Activated CD4-positive, alpha-beta T cell treated with anti-CD3 and anti-CD28 coated beads, Interleukin-2, amount 10 ng/mL, durations not matched to agents 24 days and 14 days (primary cell): ENCODE measurements at regions not wholly inside any gene's neighbourhood (a gene's known extent, or its start where the extent isn't known, plus 50 kb on each side); places are given as distances from the start of the nearest gene placed in this dataset.
"Not testable (repeated sequence)": the region's sequence is repeated elsewhere in the genome, so short reads cannot be mapped to it uniquely, and the experiment has no call there.

ENCODE experiments used
- DNase-seq: peaks from one replicate; pipeline ENCODE4 v3.0.0; 2022
- H3K27ac Mint-ChIP-seq: one replicate; pipeline ENCODE4 v1.8.0; 2022; ENCODE audit warnings: mild to moderate bottlenecking, mixed read lengths
- H3K27me3 Mint-ChIP-seq: one replicate; pipeline ENCODE4 v1.8.0; 2022; ENCODE audit warnings: mixed read lengths
- H3K36me3 Mint-ChIP-seq: one replicate; pipeline ENCODE4 v1.8.0; 2022; ENCODE audit warnings: low read depth, mild to moderate bottlenecking, mixed read lengths
- H3K4me1 Mint-ChIP-seq: one replicate; pipeline ENCODE4 v1.8.0; 2021; ENCODE audit warnings: mixed read lengths
- H3K4me3 Mint-ChIP-seq: one replicate; pipeline ENCODE4 v1.8.0; 2022; ENCODE audit warnings: mild to moderate bottlenecking, moderate library complexity, mixed read lengths
- H3K9me3 Mint-ChIP-seq: one replicate; pipeline ENCODE4 v1.8.0; 2021; ENCODE audit warnings: mixed read lengths
- intact Hi-C: fragments of 100-400 bp; cut with micrococcal nuclease; formaldehyde crosslinking; loops from one replicate; pipeline ENCODE4 v1.15.1; 2023

GRCh38 chr14:45868863-45869262 is 615.9 kb upstream of the MIS18BP1 start:
- intact Hi-C loops: no loop called here
- Mint-ChIP-seq H3K36me3 (no peaks in the 10 kb centered on the region), H3K27ac (no peak overlapping the region), H3K27me3 (no peaks in the 10 kb centered on the region), H3K4me3 (no peak overlapping the region), H3K9me3 (peaks cover 12% of the 10 kb centered on the region), H3K4me1 (no peaks in the 10 kb centered on the region)
- no peak for DNase-seq

- no peak for DNase-seq
- H3K36me3 Mint-ChIP-seq: no peaks in the 10 kb centered on the region
- H3K27ac Mint-ChIP-seq: no peak overlapping the region
- intact Hi-C loops: no loop called here
- peaks cover 12% of the 10 kb centered on the region for H3K9me3 Mint-ChIP-seq
- H3K4me1 Mint-ChIP-seq: no peaks in the 10 kb centered on the region
- H3K27me3 Mint-ChIP-seq: no peaks in the 10 kb centered on the region
- H3K4me3 Mint-ChIP-seq: no peak overlapping the region
These were observed 615.4 kb upstream of the MIS18BP1 start for GRCh38 chr14:45868377-45868776.

DNA sequence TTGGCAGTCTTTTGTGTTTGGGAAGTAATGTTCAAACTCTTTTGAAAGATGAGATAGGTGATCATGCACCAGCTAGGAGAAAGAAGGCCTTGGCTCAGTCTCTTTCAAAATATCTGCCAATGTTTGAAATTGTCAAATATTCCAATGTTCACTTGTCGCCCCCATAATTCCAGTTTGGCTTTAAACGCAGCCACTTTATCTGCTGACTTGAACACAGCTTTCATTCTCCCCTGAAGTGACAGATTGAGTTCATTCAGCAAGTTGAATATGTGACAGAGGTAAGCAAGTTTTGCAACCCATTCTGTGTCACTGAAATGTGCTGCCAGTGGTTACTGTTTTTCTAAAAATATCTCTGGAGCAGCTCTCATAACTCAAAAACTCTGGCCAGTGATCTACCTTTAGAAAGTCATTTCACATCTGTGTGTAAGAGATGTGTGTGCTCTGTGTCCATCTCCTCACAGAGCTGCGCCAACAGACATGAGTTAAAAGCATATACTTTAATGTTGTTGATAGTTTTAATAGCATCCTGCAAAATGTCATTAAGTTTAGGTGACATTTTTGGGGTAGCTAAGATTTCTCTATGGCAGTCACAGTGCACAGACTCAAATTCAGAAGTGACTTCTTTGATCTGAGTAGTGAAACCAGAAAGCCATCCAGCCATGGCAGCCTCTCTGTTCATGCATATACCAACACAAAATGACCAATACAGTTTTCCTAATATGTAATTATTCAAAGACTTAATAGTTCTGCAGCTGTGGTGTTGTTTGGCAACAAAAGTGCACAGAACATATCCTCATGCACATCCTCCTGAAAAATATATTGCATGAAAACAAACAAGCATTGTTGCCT is 614.3 kb upstream of the MIS18BP1 start:
- H3K36me3 Mint-ChIP-seq: no peaks in the 10 kb centered on the region
- H3K27ac Mint-ChIP-seq: no peak overlapping the region
- no peak overlapping the region for H3K4me3 Mint-ChIP-seq
- DNase-seq: no peak
- peaks cover 12% of the 10 kb centered on the region for H3K9me3 Mint-ChIP-seq
- intact Hi-C loops: no loop called here
- H3K4me1 Mint-ChIP-seq: no peaks in the 10 kb centered on the region
- H3K27me3 Mint-ChIP-seq: no peaks in the 10 kb centered on the region

- intact Hi-C loops: no loop called here
- H3K27ac Mint-ChIP-seq: no peak overlapping the region
- H3K27me3 Mint-ChIP-seq: no peaks in the 10 kb centered on the region
- DNase-seq: no peak
- peaks cover 4% of the 10 kb centered on the region for H3K9me3 Mint-ChIP-seq
- no peaks in the 10 kb centered on the region for H3K36me3 Mint-ChIP-seq
- no peaks in the 10 kb centered on the region for H3K4me1 Mint-ChIP-seq
- no peak overlapping the region for H3K4me3 Mint-ChIP-seq
These were observed 585.6 kb upstream of the MIS18BP1 start for GRCh38 chr14:45838597-45838996.

- intact Hi-C loops: no loop called here
- Mint-ChIP-seq H3K27ac (no peak overlapping the region), H3K36me3 (no peaks in the 10 kb centered on the region), H3K27me3 (no peaks in the 10 kb centered on the region), H3K4me3 (no peak overlapping the region), H3K4me1 (no peaks in the 10 kb centered on the region), H3K9me3 (peaks cover 9% of the 10 kb centered on the region)
- DNase-seq: no peak
These were observed 566.1 kb upstream of the MIS18BP1 start for GRCh38 chr14:45819107-45819506.

GRCh38 chr14:45811155-45811554 is 558.2 kb upstream of the MIS18BP1 start:
- H3K9me3 Mint-ChIP-seq: no peaks in the 10 kb centered on the region
- intact Hi-C loops: no loop called here
- no peaks in the 10 kb centered on the region for H3K4me1 Mint-ChIP-seq
- no peak overlapping the region for H3K27ac Mint-ChIP-seq
- DNase-seq: no peak
- H3K36me3 Mint-ChIP-seq: no peaks in the 10 kb centered on the region
- no peaks in the 10 kb centered on the region for H3K27me3 Mint-ChIP-seq
- H3K4me3 Mint-ChIP-seq: no peak overlapping the region

DNA sequence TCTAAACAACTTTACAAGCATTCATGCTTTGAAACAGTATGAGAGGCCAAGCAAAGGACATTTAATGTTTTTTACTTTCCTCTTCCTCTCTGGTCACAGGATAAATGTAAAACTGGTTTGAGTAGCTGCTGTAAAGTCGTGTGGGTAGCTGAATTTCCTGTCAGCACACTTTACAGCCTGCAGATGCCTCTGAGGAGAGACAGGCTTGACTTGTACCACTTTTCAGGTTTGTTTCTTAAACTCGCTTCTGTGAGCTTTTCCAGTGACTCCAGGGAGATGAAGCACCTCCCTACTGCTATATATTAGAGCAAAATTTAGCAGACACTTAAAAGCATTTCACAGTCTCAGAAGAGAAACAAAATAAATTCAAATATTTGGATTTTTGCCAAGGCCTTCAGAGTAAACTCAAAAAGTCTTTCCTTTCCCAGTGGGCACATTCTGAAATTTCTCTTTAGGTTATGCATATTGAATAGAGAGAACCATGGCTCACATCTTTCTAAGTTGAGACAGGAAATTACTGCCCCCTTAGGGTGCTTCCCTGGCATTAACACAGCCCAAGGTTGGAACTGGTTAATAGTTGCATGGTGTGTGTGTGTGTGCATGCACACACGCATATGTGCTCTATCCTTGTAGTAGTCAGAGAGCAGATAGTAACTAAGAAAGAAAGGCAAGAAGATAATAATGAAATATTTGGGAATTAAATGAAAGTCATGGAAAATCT is 557.3 kb upstream of the MIS18BP1 start:
- Mint-ChIP-seq H3K36me3 (no peaks in the 10 kb centered on the region), H3K27me3 (no peaks in the 10 kb centered on the region), H3K27ac (no peak overlapping the region), H3K4me1 (no peaks in the 10 kb centered on the region), H3K4me3 (no peak overlapping the region), H3K9me3 (no peaks in the 10 kb centered on the region)
- no peak for DNase-seq
- intact Hi-C loops: no loop called here

GRCh38 chr14:45807178-45807899 is 554.3 kb upstream of the MIS18BP1 start:
- Mint-ChIP-seq H3K4me1 (no peaks in the 10 kb centered on the region), H3K36me3 (no peaks in the 10 kb centered on the region), H3K27ac (no peak overlapping the region), H3K9me3 (no peaks in the 10 kb centered on the region), H3K27me3 (no peaks in the 10 kb centered on the region), H3K4me3 (no peak overlapping the region)
- intact Hi-C loops: no loop called here
- DNase-seq: no peak

DNA sequence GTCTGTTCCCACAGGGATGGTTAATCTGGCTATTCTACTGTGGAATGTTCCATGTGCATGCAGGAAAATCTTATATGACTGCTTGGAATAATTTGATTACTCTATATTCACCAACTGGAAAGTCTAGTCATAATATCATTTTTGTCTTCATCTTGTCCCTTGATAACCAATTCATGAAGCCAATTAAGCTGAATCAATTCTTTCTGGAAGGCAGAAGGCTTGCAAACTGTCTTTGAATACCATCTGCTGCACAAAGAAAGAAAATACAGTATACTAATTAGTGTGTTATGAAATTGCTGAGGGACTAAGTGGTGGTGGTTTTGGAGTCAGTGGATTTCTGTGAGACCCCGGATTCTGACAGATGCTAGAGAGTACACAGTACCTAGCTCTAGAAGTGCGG is 546.5 kb upstream of the MIS18BP1 start:
- Mint-ChIP-seq H3K36me3 (no peaks in the 10 kb centered on the region), H3K27ac (no peak overlapping the region), H3K4me3 (no peak overlapping the region), H3K27me3 (no peaks in the 10 kb centered on the region), H3K9me3 (peaks cover 8% of the 10 kb centered on the region), H3K4me1 (no peaks in the 10 kb centered on the region)
- intact Hi-C loops: no loop called here
- DNase-seq: no peak

DNA sequence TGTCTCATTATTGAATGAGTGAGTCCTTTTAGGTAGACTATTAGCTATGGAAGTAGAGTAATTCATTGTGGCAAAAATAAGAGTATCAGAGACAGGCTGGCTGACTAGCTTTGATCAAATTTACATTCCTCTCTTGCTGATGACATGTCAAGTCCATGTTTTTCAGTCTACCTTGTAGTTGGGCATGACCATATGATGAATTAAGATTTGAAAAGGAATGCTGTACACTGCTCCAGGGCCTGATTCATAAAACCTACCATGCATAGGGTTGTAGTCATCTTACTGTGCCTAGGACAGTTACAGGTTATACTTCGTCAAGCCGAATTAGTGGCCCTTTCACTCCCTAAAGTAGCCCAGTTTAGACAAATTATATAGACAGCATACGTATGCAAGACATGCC is 545.7 kb upstream of the MIS18BP1 start:
- Mint-ChIP-seq H3K36me3 (no peaks in the 10 kb centered on the region), H3K4me3 (no peak overlapping the region), H3K9me3 (peaks cover 8% of the 10 kb centered on the region), H3K27ac (no peak overlapping the region), H3K27me3 (no peaks in the 10 kb centered on the region), H3K4me1 (no peaks in the 10 kb centered on the region)
- intact Hi-C loops: no loop called here
- DNase-seq: no peak

DNA sequence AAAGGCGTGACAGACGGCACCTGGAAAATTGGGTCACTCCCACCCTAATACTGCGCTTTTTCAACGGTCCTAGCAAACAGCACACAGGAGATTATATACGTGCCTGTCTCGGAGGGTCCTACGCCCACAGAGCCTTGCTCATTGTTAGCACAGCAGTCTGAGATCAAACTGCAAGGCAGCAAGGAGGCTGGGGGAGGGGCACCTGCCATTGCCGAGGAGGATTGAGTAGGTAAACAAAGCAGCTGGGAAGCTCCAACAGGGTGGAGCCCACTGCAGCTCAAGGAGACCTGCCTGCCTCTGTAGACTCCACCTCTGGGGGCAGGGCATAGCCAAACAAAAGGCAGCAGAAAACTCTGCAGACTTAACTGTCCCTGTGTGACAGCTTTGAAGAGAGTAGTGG is 543.0 kb upstream of the MIS18BP1 start:
- H3K9me3 Mint-ChIP-seq, H3K27me3 Mint-ChIP-seq, DNase-seq, H3K27ac Mint-ChIP-seq, intact Hi-C loops, H3K36me3 Mint-ChIP-seq, H3K4me3 Mint-ChIP-seq, H3K4me1 Mint-ChIP-seq: not testable (repeated sequence)

- Mint-ChIP-seq H3K36me3 (no peaks in the 10 kb centered on the region), H3K27me3 (no peaks in the 10 kb centered on the region), H3K9me3 (peaks cover 5% of the 10 kb centered on the region), H3K27ac (no peak overlapping the region), H3K4me1 (no peaks in the 10 kb centered on the region), H3K4me3 (no peak overlapping the region)
- no peak for DNase-seq
- intact Hi-C loops: no loop called here
These were observed 540.1 kb upstream of the MIS18BP1 start for GRCh38 chr14:45793081-45793480.

DNA sequence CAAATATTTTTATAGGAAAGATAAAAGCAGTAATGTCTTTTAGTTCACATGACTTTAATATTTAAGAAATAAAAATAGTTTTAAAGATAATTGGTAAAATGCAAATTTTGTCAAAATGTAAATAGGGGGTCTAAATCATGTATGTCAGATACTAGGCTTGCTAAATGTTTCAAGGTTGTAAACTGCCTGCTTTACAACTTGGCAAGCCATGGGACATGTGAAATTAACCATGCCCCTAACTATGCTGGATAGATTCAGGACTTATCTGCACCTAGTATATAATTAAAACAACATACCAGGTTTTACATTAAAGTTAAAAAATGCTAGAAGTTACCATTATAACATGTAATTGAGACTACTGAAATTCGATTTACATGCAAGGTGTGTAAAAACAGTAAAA is 537.3 kb upstream of the MIS18BP1 start:
- no peaks in the 10 kb centered on the region for H3K4me1 Mint-ChIP-seq
- DNase-seq: no peak
- H3K27me3 Mint-ChIP-seq: no peaks in the 10 kb centered on the region
- H3K36me3 Mint-ChIP-seq: no peaks in the 10 kb centered on the region
- H3K27ac Mint-ChIP-seq: no peak overlapping the region
- intact Hi-C loops: no loop called here
- H3K9me3 Mint-ChIP-seq: no peaks in the 10 kb centered on the region
- H3K4me3 Mint-ChIP-seq: no peak overlapping the region

- H3K27me3 Mint-ChIP-seq: no peaks in the 10 kb centered on the region
- intact Hi-C loops: no loop called here
- H3K4me3 Mint-ChIP-seq: no peak overlapping the region
- no peaks in the 10 kb centered on the region for H3K9me3 Mint-ChIP-seq
- no peak overlapping the region for H3K27ac Mint-ChIP-seq
- H3K36me3 Mint-ChIP-seq: no peaks in the 10 kb centered on the region
- no peak for DNase-seq
- H3K4me1 Mint-ChIP-seq: no peaks in the 10 kb centered on the region
These were observed 534.2 kb upstream of the MIS18BP1 start for GRCh38 chr14:45787167-45787566.
